Adipocyte (in vitro differentiated cells): ENCODE measurements at regions not wholly inside any gene's neighbourhood (a gene's known extent, or its start where the extent isn't known, plus 50 kb on each side); places are given as distances from the start of the nearest gene placed in this dataset.

Experiments used
- DNase-seq: peaks from one replicate; pipeline ENCODE4 v3.0.0-alpha.2; 2015; ENCODE audit warnings: low read depth
- H3K27me3 ChIP-seq: replicated peaks from 2 replicates; pipeline ENCODE4 v1.7.0; 2013; ENCODE audit warnings: mild to moderate bottlenecking, low read length, moderate library complexity; ENCODE audit not compliant: control insufficient read depth, insufficient read depth
- H3K36me3 ChIP-seq: 2 replicates; pipeline ENCODE4 v1.7.0; 2013; ENCODE audit warnings: low read length, mild to moderate bottlenecking, moderate library complexity; ENCODE audit not compliant: control insufficient read depth, insufficient read depth, severe bottlenecking
- H3K4me1 ChIP-seq: 2 replicates; pipeline ENCODE4 v1.7.0; 2013; ENCODE audit warnings: mild to moderate bottlenecking, low read length, moderate library complexity; ENCODE audit not compliant: control insufficient read depth, insufficient read depth
- H3K4me3 ChIP-seq: 2 replicates; pipeline ENCODE4 v1.7.0; 2013; ENCODE audit warnings: mild to moderate bottlenecking, low read length, moderate library complexity
- H3K9ac ChIP-seq: 2 replicates; pipeline ENCODE4 v1.7.0; 2013; ENCODE audit warnings: mild to moderate bottlenecking, low read length, moderate library complexity
- H3K9me3 ChIP-seq: 2 replicates; pipeline ENCODE4 v1.7.0; 2013; ENCODE audit warnings: mild to moderate bottlenecking, low read length, moderate library complexity; ENCODE audit not compliant: control insufficient read depth

DNA sequence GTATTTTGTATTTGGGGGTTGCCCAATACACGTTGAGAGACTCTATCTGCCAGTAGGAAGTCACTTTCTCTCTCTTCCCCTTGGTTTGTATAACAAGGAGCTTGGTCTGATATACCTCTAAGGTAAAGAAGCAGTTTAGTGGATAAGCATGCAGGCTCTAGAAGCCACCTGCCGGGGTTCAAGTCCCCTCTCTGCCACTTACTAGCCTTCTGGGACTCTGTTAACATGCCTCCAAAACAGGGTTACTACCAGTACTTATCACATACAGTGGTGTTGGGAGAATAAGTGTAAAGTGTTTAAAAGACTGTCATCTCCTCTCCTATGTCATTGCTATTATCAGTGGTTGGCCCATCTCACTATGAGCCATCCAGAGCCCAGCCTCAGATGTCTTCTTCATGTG is 156.1 kb upstream of the HS3ST3A1 start:
- no peak for DNase-seq
- H3K4me1 ChIP-seq: peaks cover 5% of the 10 kb centered on the region
- no peak overlapping the region for H3K4me3 ChIP-seq
- no peak overlapping the region for H3K9ac ChIP-seq
- H3K27me3 ChIP-seq: no peaks in the 10 kb centered on the region
- no peaks in the 10 kb centered on the region for H3K36me3 ChIP-seq
- no peaks in the 10 kb centered on the region for H3K9me3 ChIP-seq

- DNase-seq: no peak
- H3K4me1 ChIP-seq: peaks cover 5% of the 10 kb centered on the region
- no peaks in the 10 kb centered on the region for H3K36me3 ChIP-seq
- no peak overlapping the region for H3K4me3 ChIP-seq
- no peaks in the 10 kb centered on the region for H3K9me3 ChIP-seq
- no peaks in the 10 kb centered on the region for H3K27me3 ChIP-seq
- no peak overlapping the region for H3K9ac ChIP-seq
These were observed 158.0 kb upstream of the HS3ST3A1 start for GRCh38 chr17:13759518-13760335.

DNA sequence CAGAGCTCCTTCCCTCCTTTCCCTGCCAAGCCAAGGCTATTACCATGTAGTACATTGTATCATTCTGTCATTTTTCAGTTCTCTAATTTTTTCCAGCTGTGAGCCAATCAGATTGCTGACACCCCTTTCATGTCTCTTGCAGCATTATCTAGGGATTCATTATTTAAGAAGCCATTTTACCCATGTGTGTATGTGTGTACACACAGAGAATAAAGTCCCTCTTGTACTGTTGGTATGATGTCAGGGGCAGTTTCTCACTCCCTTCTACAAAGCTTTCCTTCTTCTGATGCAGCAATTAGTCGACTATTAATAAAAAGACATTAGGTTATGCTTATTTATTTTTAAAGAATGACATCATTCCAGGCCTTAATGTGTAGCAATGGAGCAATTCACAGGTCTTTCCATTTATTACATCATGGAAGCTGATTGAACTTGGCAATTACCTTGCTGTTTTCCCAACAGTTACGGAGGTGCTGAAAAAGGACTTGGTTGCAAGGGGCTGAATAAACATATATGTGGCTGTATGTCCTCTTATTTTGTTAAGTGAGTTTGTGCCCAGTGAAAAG is 159.4 kb upstream of the HS3ST3A1 start:
- no peaks in the 10 kb centered on the region for H3K27me3 ChIP-seq
- no peak overlapping the region for H3K4me3 ChIP-seq
- H3K4me1 ChIP-seq: peaks cover 5% of the 10 kb centered on the region
- no peak overlapping the region for H3K9ac ChIP-seq
- no peak for DNase-seq
- H3K36me3 ChIP-seq: no peaks in the 10 kb centered on the region
- H3K9me3 ChIP-seq: no peaks in the 10 kb centered on the region

GRCh38 chr17:13765701-13766100 is 164.0 kb upstream of the HS3ST3A1 start:
- H3K4me1 ChIP-seq: no peaks in the 10 kb centered on the region
- peaks cover 13% of the 10 kb centered on the region for H3K9me3 ChIP-seq
- DNase-seq: no peak
- no peaks in the 10 kb centered on the region for H3K27me3 ChIP-seq
- no peak overlapping the region for H3K9ac ChIP-seq
- no peak overlapping the region for H3K4me3 ChIP-seq
- no peaks in the 10 kb centered on the region for H3K36me3 ChIP-seq

DNA sequence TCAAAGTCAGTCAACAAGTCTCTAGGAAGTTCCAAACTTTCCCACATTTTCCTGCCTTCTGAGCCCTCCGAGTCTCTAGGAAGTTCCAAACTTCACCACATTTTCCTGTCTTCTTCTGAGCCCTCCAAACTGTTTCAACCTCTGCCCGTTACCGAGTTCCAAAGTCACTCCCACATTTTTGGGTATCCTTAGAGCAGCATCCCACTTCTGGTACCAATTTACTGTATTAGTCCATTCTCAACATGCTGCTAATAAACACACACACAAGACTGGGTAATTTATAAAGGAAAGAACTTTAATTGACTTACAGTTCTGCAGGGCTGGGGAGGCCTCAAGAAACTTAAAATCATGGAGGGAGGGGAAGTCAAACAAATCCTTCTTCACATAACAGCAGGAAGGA is 169.0 kb upstream of the HS3ST3A1 start:
- no peaks in the 10 kb centered on the region for H3K4me1 ChIP-seq
- H3K9ac ChIP-seq: no peak overlapping the region
- no peaks in the 10 kb centered on the region for H3K27me3 ChIP-seq
- no peaks in the 10 kb centered on the region for H3K36me3 ChIP-seq
- no peak for DNase-seq
- H3K4me3 ChIP-seq: no peak overlapping the region
- peaks cover 21% of the 10 kb centered on the region for H3K9me3 ChIP-seq

DNA sequence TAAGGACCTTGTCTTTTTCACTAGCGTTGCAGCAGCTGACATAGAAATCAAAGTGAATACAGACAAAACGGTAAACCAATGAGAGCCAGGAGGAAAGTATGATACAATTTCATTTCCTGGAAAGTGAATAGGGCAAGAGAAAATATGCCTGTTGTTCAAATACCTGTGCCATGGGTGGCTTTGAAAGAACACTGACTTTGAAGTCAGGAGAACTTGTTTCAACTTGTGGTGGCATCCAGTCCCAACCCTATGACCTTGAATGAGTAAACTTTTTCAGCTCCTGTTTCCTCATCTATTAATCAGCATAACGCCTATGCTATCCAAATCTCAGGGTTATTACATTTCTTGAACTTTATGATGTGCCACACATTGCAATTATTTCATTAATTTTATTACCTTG is 173.7 kb upstream of the HS3ST3A1 start:
- Histone ChIP-seq H3K4me1 (peaks cover 10% of the 10 kb centered on the region), H3K4me3 (no peak overlapping the region), H3K36me3 (no peaks in the 10 kb centered on the region), H3K9me3 (peaks cover 11% of the 10 kb centered on the region), H3K27me3 (no peaks in the 10 kb centered on the region), H3K9ac (no peak overlapping the region)
- no peak for DNase-seq

DNA sequence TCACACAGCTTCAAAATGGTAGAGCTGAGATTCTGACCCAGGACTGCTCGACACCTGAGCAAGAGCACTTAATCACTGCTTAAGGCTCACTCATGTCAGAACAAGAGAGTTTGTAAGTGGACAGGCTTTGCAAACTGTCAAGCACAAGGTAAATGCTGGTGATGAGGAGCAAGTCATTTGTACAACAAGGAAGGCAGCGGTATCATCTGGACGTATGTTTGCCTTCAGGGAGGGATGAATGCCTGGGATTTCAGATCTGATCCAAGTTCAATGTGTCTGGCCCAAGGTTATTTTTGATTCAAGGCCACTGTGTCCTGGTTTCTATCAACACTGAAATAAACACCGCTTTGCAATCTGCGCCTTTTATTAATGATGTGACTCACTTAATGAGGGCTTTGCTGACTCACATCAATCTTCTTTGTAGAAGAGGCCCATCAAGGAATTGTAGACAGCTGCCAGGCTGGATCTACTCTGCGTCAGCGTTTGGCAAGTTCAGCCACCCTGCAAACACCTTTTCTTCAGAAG is 174.4 kb upstream of the HS3ST3A1 start:
- DNase-seq: no peak
- no peaks in the 10 kb centered on the region for H3K27me3 ChIP-seq
- peaks cover 10% of the 10 kb centered on the region for H3K4me1 ChIP-seq
- H3K9me3 ChIP-seq: peaks cover 6% of the 10 kb centered on the region
- H3K36me3 ChIP-seq: no peaks in the 10 kb centered on the region
- H3K4me3 ChIP-seq: no peak overlapping the region
- no peak overlapping the region for H3K9ac ChIP-seq

- H3K4me3 ChIP-seq: no peak overlapping the region
- H3K27me3 ChIP-seq: no peaks in the 10 kb centered on the region
- H3K9me3 ChIP-seq: peaks cover 6% of the 10 kb centered on the region
- no peaks in the 10 kb centered on the region for H3K36me3 ChIP-seq
- H3K9ac ChIP-seq: no peak overlapping the region
- DNase-seq: no peak
- H3K4me1 ChIP-seq: peaks cover 10% of the 10 kb centered on the region
These were observed 175.3 kb upstream of the HS3ST3A1 start for GRCh38 chr17:13777003-13777402.

DNA sequence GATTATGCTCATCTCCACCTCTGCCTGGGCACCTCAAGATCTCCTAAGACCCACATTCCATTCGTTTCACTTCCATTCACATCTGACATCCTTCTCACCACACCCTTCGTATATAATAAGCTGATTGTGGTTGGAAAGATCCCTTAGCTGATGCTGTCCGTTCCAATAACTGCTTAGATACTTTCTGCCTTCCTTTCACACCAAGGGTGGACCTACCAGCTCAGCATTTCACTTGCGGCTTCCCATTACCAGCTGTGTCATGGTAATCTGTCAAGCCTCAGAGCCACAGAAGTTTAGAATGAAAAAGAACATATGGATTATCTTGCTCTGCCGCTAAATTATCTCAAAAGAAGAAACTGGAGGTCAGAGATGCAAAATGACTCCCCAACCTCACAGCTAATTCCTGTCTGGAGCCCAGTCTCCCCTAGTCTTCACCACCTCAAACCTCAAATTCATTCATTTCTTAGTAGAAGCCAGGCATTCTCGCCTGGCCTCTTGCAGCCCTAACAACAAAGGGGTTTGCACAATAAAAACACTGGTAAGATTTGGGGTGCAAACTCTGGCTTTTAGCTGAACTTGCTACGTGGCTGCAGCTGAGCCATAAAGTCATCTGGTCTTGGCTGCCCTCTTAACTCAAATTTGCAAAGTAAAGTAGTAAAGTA is 182.8 kb upstream of the HS3ST3A1 start:
- Histone ChIP-seq H3K4me3 (no peak overlapping the region), H3K36me3 (no peaks in the 10 kb centered on the region), H3K9me3 (no peaks in the 10 kb centered on the region), H3K27me3 (no peaks in the 10 kb centered on the region), H3K9ac (no peak overlapping the region), H3K4me1 (peaks cover 8% of the 10 kb centered on the region)
- DNase-seq: no peak

DNA sequence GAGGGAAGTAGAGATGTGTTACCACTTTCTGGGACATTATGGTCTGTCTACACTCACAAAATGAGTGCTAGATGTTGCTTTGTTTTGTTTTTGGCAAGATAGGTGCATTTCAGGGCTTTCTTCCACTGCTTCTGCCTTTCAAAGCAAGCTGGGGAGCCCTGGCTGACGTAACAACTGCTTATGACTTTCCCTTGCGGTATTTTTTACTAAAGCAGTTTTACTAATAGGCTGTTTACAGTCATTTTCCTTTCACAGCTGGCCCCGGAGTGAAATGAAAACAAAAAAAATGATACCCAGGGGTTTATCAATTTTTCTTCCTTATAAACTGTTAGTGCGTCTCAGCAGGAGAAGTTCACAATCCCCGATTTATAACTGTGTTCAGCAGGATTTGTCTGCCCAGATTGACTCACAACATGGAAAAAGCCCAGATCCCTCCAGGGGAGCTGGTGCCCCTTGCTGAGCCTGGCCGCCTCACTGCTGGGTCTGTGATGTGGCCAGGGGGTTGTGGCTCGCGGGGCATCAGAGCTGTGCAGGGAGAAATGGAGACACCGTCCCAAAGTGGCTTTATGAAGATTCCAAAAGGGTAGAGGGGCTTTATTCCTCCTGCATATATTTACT is 184.4 kb upstream of the HS3ST3A1 start:
- peak; percentile 25 for DNase-seq
- H3K9ac ChIP-seq: peak overlapping the region; percentile 38
- peak overlapping the region; percentile 58 for H3K4me3 ChIP-seq
- H3K36me3 ChIP-seq: no peaks in the 10 kb centered on the region
- H3K9me3 ChIP-seq: peaks cover 11% of the 10 kb centered on the region
- peaks cover 8% of the 10 kb centered on the region for H3K4me1 ChIP-seq
- H3K27me3 ChIP-seq: no peaks in the 10 kb centered on the region

DNA sequence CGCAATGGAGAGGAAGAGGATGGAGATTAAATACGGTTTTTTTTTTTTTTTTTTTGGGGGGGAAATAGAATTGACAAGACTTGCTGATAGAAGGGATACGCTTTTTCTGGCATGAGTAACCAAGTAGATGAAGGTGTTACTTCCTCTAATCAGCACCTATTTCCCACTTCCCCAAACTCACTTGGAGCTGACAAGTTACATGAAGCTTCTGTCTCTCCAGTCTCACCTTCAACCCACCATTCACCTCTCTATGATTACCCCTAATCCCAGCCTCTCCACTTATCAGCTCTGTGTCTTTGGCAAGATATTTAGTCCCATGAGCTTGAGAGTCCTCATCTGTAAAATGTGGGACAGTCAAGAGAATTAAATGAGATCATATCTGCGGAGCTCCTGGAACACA is 185.9 kb upstream of the HS3ST3A1 start:
- Histone ChIP-seq H3K9me3 (peaks cover 11% of the 10 kb centered on the region), H3K9ac (no peak overlapping the region), H3K4me3 (no peak overlapping the region), H3K4me1 (peaks cover 8% of the 10 kb centered on the region), H3K27me3 (no peaks in the 10 kb centered on the region), H3K36me3 (no peaks in the 10 kb centered on the region)
- DNase-seq: no peak
